Astrocyte (in vitro differentiated cells and primary cell): ENCODE measurements at regions not wholly inside any gene's neighbourhood (a gene's known extent, or its start where the extent isn't known, plus 50 kb on each side); places are given as distances from the start of the nearest gene placed in this dataset.

Experiments used
- DNase-seq: peaks from one replicate; pipeline ENCODE4 v3.0.0-alpha.2; 2010; ENCODE audit warnings: low read depth
- FAIRE-seq: peaks from 2 replicates; lab custom pipeline; 2011; peaks lifted over from hg19 to GRCh38; lab: Jason Lieb, UNC
- H2AFZ ChIP-seq: 2 replicates; pipeline ENCODE4 v1.6.0; 2012; ENCODE audit warnings: low read depth, low read length, inconsistent platforms
- H3K27ac ChIP-seq: 2 replicates; pipeline ENCODE4 v1.5.1; 2011; ENCODE audit warnings: low read depth, low read length, inconsistent platforms
- H3K27me3 ChIP-seq: 2 replicates; pipeline ENCODE4 v1.6.0; 2011; ENCODE audit warnings: low read length, inconsistent platforms; ENCODE audit not compliant: insufficient read depth
- H3K36me3 ChIP-seq: 2 replicates; pipeline ENCODE4 v1.5.1; 2011; ENCODE audit warnings: low read length, inconsistent platforms; ENCODE audit not compliant: insufficient read depth
- H3K4me1 ChIP-seq: 2 replicates; pipeline ENCODE4 v1.5.1; 2011; ENCODE audit warnings: low read length, inconsistent platforms; ENCODE audit not compliant: insufficient read depth
- H3K4me2 ChIP-seq: 2 replicates; pipeline ENCODE4 v1.6.0; 2012; ENCODE audit warnings: low read length, inconsistent platforms
- H3K4me3 ChIP-seq: 2 replicates; pipeline ENCODE4 v1.5.1; 2011; ENCODE audit warnings: low read depth, mild to moderate bottlenecking, low read length, inconsistent platforms; ENCODE audit not compliant: insufficient read depth
- H3K79me2 ChIP-seq: 2 replicates; pipeline ENCODE4 v1.6.0; 2012; ENCODE audit warnings: mild to moderate bottlenecking, low read length, inconsistent platforms; ENCODE audit not compliant: insufficient read depth
- H3K9ac ChIP-seq: 2 replicates; pipeline ENCODE4 v1.6.0; 2012; ENCODE audit warnings: mild to moderate bottlenecking, low read length, inconsistent platforms
- H3K9me3 ChIP-seq: 2 replicates; pipeline ENCODE4 v1.5.1; 2012; ENCODE audit warnings: low read depth, mild to moderate bottlenecking, low read length, inconsistent platforms; ENCODE audit not compliant: insufficient read depth
- H4K20me1 ChIP-seq: 2 replicates; pipeline ENCODE4 v1.6.0; 2012; ENCODE audit warnings: low read length, inconsistent platforms; ENCODE audit not compliant: insufficient read depth
- H3K27ac Mint-ChIP-seq: one replicate; pipeline ENCODE4 v1.8.0; 2021; ENCODE audit warnings: mild to moderate bottlenecking, mixed read lengths; ENCODE audit not compliant: unreplicated experiment
- H3K27me3 Mint-ChIP-seq: one replicate; pipeline ENCODE4 v1.8.0; 2021; ENCODE audit warnings: low read depth, mixed read lengths; ENCODE audit not compliant: unreplicated experiment
- H3K36me3 Mint-ChIP-seq: one replicate; pipeline ENCODE4 v1.8.0; 2021; ENCODE audit warnings: low read depth, mixed read lengths; ENCODE audit not compliant: unreplicated experiment
- H3K4me1 Mint-ChIP-seq: one replicate; pipeline ENCODE4 v1.8.0; 2021; ENCODE audit warnings: low read depth, mixed read lengths; ENCODE audit not compliant: unreplicated experiment
- H3K4me3 Mint-ChIP-seq: one replicate; pipeline ENCODE4 v1.8.0; 2021; ENCODE audit warnings: mild to moderate bottlenecking, moderate library complexity, mixed read lengths; ENCODE audit not compliant: unreplicated experiment
- H3K9me3 Mint-ChIP-seq: one replicate; pipeline ENCODE4 v1.8.0; 2021; ENCODE audit warnings: mild to moderate bottlenecking, mixed read lengths; ENCODE audit not compliant: unreplicated experiment
- EZH2 ChIP-seq: IDR thresholded peaks from 2 replicates; pipeline ENCODE4 v1.6.1; 2012; ENCODE audit warnings: mild to moderate bottlenecking, low read length, inconsistent platforms; ENCODE audit not compliant: insufficient read depth
- TF ChIP-seq, protein P1 (sequence below): IDR thresholded peaks from 2 replicates; pipeline ENCODE4 v1.5.1; 2011; ENCODE audit warnings: low read depth, mild to moderate bottlenecking, inconsistent platforms, low read length, moderate library complexity; ENCODE audit not compliant: insufficient read depth

DNA sequence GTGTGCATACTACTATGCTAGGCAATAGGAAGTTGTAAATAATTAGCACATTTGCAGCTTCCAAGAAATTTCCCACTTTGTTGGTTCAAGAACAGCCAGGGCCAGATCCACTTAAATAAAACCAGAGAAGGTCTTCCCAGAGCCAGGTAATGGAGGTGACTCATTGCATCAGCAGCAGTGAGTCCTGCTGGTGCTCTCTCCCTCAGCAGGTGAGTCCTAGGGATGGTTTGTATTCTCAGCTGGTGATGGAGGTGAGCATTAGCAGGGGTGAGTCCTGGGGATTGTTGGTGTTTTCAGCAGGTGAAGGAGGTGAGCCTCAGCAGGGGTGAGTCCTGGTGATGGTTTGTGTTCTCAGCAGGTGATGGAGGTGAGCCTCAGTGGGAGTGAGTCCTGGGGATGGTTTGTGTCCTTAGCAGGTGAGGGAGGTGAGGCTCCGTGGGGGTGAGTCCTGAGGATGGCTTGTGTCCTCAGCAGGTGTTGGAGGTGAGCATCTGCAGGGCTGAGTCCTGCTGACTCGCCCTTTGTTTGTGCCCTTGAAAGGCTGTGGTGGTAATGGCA, 232.8 kb upstream of the EXOC2 start:
- Histone ChIP-seq H3K4me3 (no peak overlapping the region), H3K36me3 (no peaks in the 10 kb centered on the region)

GRCh38 chr6:924661-925060, 231.7 kb upstream of the EXOC2 start:
- H3K4me2 ChIP-seq: no peak overlapping the region
- H4K20me1 ChIP-seq: no peaks in the 10 kb centered on the region
- no peak overlapping the region for H3K4me3 Mint-ChIP-seq
- no peak overlapping the region for H3K27ac Mint-ChIP-seq
- peaks cover 19% of the 10 kb centered on the region for H3K9me3 ChIP-seq
- no peaks in the 10 kb centered on the region for H3K79me2 ChIP-seq
- no peaks in the 10 kb centered on the region for H3K4me1 ChIP-seq
- H3K9ac ChIP-seq: no peak overlapping the region
- no peak for FAIRE-seq
- no peaks in the 10 kb centered on the region for H3K4me1 Mint-ChIP-seq
- peaks cover 3% of the 10 kb centered on the region for H3K27me3 ChIP-seq
- no peaks in the 10 kb centered on the region for H3K36me3 Mint-ChIP-seq
- no peaks in the 10 kb centered on the region for H3K36me3 ChIP-seq
- no peak overlapping the region for H2AFZ ChIP-seq
- no peak overlapping the region for H3K4me3 ChIP-seq
- no peak overlapping the region for H3K27ac ChIP-seq
- TF ChIP-seq, protein P1, sequence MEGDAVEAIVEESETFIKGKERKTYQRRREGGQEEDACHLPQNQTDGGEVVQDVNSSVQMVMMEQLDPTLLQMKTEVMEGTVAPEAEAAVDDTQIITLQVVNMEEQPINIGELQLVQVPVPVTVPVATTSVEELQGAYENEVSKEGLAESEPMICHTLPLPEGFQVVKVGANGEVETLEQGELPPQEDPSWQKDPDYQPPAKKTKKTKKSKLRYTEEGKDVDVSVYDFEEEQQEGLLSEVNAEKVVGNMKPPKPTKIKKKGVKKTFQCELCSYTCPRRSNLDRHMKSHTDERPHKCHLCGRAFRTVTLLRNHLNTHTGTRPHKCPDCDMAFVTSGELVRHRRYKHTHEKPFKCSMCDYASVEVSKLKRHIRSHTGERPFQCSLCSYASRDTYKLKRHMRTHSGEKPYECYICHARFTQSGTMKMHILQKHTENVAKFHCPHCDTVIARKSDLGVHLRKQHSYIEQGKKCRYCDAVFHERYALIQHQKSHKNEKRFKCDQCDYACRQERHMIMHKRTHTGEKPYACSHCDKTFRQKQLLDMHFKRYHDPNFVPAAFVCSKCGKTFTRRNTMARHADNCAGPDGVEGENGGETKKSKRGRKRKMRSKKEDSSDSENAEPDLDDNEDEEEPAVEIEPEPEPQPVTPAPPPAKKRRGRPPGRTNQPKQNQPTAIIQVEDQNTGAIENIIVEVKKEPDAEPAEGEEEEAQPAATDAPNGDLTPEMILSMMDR: no peak
- TF ChIP-seq EZH2: no peak
- H3K27me3 Mint-ChIP-seq: peaks cover 38% of the 10 kb centered on the region
- peaks cover 31% of the 10 kb centered on the region for H3K9me3 Mint-ChIP-seq
- DNase-seq: no peak

More for the DNA sequence above, 232.8 kb upstream of the EXOC2 start:
- Histone ChIP-seq H4K20me1 (no peaks in the 10 kb centered on the region), H3K9me3 (peaks cover 17% of the 10 kb centered on the region), H3K4me2 (no peak overlapping the region), H3K27me3 (peaks cover 3% of the 10 kb centered on the region), H3K79me2 (no peaks in the 10 kb centered on the region), H2AFZ (no peak overlapping the region), H3K4me1 (no peaks in the 10 kb centered on the region), H3K27ac (no peak overlapping the region), H3K9ac (no peak overlapping the region)
- Mint-ChIP-seq H3K9me3 (peaks cover 22% of the 10 kb centered on the region), H3K27me3 (peaks cover 40% of the 10 kb centered on the region), H3K4me1 (no peaks in the 10 kb centered on the region), H3K27ac (no peak overlapping the region), H3K36me3 (no peaks in the 10 kb centered on the region), H3K4me3 (no peak overlapping the region)
- FAIRE-seq: no peak
- TF ChIP-seq, protein P1: no peak
- TF ChIP-seq EZH2: no peak
- DNase-seq: no peak

GRCh38 chr6:921400-921799, 228.5 kb upstream of the EXOC2 start:
- no peaks in the 10 kb centered on the region for H3K4me1 Mint-ChIP-seq
- no peaks in the 10 kb centered on the region for H3K36me3 Mint-ChIP-seq
- H2AFZ ChIP-seq: no peak overlapping the region
- H3K9me3 Mint-ChIP-seq: peaks cover 42% of the 10 kb centered on the region
- H3K27me3 ChIP-seq: peaks cover 3% of the 10 kb centered on the region
- peaks cover 54% of the 10 kb centered on the region for H3K27me3 Mint-ChIP-seq
- no peaks in the 10 kb centered on the region for H3K79me2 ChIP-seq
- no peak for DNase-seq
- H3K36me3 ChIP-seq: no peaks in the 10 kb centered on the region
- no peak overlapping the region for H3K27ac ChIP-seq
- no peak for FAIRE-seq
- no peaks in the 10 kb centered on the region for H3K4me1 ChIP-seq
- TF ChIP-seq EZH2: no peak
- TF ChIP-seq, protein P1: no peak
- no peak overlapping the region for H3K4me3 Mint-ChIP-seq
- no peak overlapping the region for H3K4me3 ChIP-seq
- H4K20me1 ChIP-seq: no peaks in the 10 kb centered on the region
- H3K9me3 ChIP-seq: peaks cover 21% of the 10 kb centered on the region
- H3K27ac Mint-ChIP-seq: no peak overlapping the region
- H3K4me2 ChIP-seq: no peak overlapping the region
- no peak overlapping the region for H3K9ac ChIP-seq
